A549 (cell line): ENCODE measurements at regions not wholly inside any gene's neighbourhood (a gene's known extent, or its start where the extent isn't known, plus 50 kb on each side); places are given as distances from the start of the nearest gene placed in this dataset.

Source experiments
- ATAC-seq, 2 experiments: fragments of 200-7000 bp in 1 of 2; fragments of >200 bp in 1 of 2; cut with Nextera tagmentation in 1 of 2; cut with Tn5 transposase in 1 of 2; 3 replicates each; pipeline versions ENCODE4 v1.8.0 to v1.9.1; 2018 to 2020; ENCODE audit warnings: mild to moderate bottlenecking in 1 of 2, moderate library complexity in 1 of 2
- CTCF ChIA-PET: fragments of 300-600 bp; sonication (Branson Sonifier 250); formaldehyde crosslinking; extraction: SDS; loops from one replicate; lab custom pipeline; 2021; ENCODE audit warnings: antibody characterized with exemption, inconsistent platforms; lab: Yijun Ruan, JAX
- POLR2A ChIA-PET: fragments of 350-600 bp; formaldehyde crosslinking; extraction: SDS; loops from one replicate; lab custom pipeline; 2021; ENCODE audit warnings: antibody characterized with exemption, inconsistent platforms; lab: Yijun Ruan, JAX
- DNase-seq, 2 experiments: peaks; one replicate each; pipeline versions ENCODE4 v3.0.0 to v3.0.0-alpha.2; 2011 to 2016; ENCODE audit warnings: low read depth in 1 of 2, low spot score in 1 of 2
- FAIRE-seq: peaks from 2 replicates; lab custom pipeline; 2011; peaks lifted over from hg19 to GRCh38; lab: Jason Lieb, UNC
- H3K27ac ChIP-seq, 2 experiments: fragments of >200 bp; sonication (Bioruptor Twin); formaldehyde crosslinking; 3 replicates each; pipeline ENCODE4 v1.5.1; 2016 to 2017
- H3K4me1 ChIP-seq: fragments of >200 bp; sonication (Bioruptor Twin); formaldehyde crosslinking; 3 replicates; pipeline ENCODE4 v1.6.1; 2016
- H3K4me2 ChIP-seq: fragments of >200 bp; sonication (Bioruptor Twin); formaldehyde crosslinking; 3 replicates; pipeline ENCODE4 v1.6.1; 2016
- H3K4me3 ChIP-seq: fragments of >200 bp; sonication (Bioruptor Twin); formaldehyde crosslinking; 3 replicates; pipeline ENCODE4 v1.5.1; 2016
- H3K9me3 ChIP-seq: fragments of >200 bp; sonication (Bioruptor Twin); formaldehyde crosslinking; 3 replicates; pipeline ENCODE4 v1.6.1; 2016
- BCL3 ChIP-seq: fragments of >200 bp; sonication (Bioruptor Twin); formaldehyde crosslinking; IDR thresholded peaks from 3 replicates; pipeline ENCODE4 v1.6.1; 2016
- BHLHE40 ChIP-seq: IDR thresholded peaks from 2 replicates; pipeline ENCODE4 v1.6.1; 2012; ENCODE audit warnings: low read depth, low read length, inconsistent platforms
- ELK1 ChIP-seq: fragments of 150-350 bp; IDR thresholded peaks from 2 replicates; pipeline ENCODE4 v1.6.1; 2014; ENCODE audit warnings: low read depth, mild to moderate bottlenecking, low read length
- HMGXB4 ChIP-seq: fragments of 250-450 bp; sonication (Bioruptor Pico); IDR thresholded peaks from 2 replicates; pipeline ENCODE4 v1.5.0; 2021; ENCODE audit warnings: mild to moderate bottlenecking, moderate library complexity, borderline replicate concordance
- JUNB ChIP-seq: fragments of >200 bp; sonication (Bioruptor Twin); formaldehyde crosslinking; IDR thresholded peaks from 2 replicates; pipeline ENCODE4 v1.6.1; 2016
- MYC ChIP-seq: IDR thresholded peaks from 2 replicates; pipeline ENCODE4 v1.6.1; 2012; ENCODE audit warnings: mild to moderate bottlenecking, inconsistent platforms, low read length, improper control_type of control experiment, borderline replicate concordance
- NPAS2 ChIP-seq: fragments of 250-450 bp; sonication (Bioruptor Pico); IDR thresholded peaks from 2 replicates; pipeline ENCODE4 v1.8.0; 2022; ENCODE audit warnings: mild to moderate bottlenecking, moderate library complexity, borderline replicate concordance
- RCOR1 ChIP-seq: fragments of 150-350 bp; IDR thresholded peaks from 2 replicates; pipeline ENCODE4 v1.6.1; 2014; ENCODE audit warnings: antibody characterized with exemption, low read length, low read depth
- REST ChIP-seq: fragments of 200-600 bp; sonication (generic); IDR thresholded peaks from 2 replicates; pipeline ENCODE4 v1.6.1; 2016; ENCODE audit warnings: antibody characterized with exemption, mild to moderate bottlenecking, moderate library complexity
- SMC3 ChIP-seq: fragments of >200 bp; sonication (Bioruptor Twin); formaldehyde crosslinking; IDR thresholded peaks from 3 replicates; pipeline ENCODE4 v1.6.1; 2018; ENCODE audit warnings: inconsistent platforms
- TFCP2L1 ChIP-seq: fragments of 250-450 bp; sonication (Bioruptor Pico); IDR thresholded peaks from 2 replicates; pipeline ENCODE4 v1.5.0; 2021; ENCODE audit warnings: mild to moderate bottlenecking
- ZNF302 ChIP-seq: fragments of 250-450 bp; sonication (Bioruptor Pico); IDR thresholded peaks from 2 replicates; pipeline ENCODE4 v1.9.0; 2021; ENCODE audit warnings: inconsistent platforms, mild to moderate bottlenecking, moderate library complexity
- ZSCAN20 ChIP-seq: fragments of 250-450 bp; sonication (Bioruptor Pico); IDR thresholded peaks from 2 replicates; pipeline ENCODE4 v1.8.0; 2022; ENCODE audit warnings: mild to moderate bottlenecking, moderate library complexity
- WGBS: methylation state at CpG from one replicate; pipeline ENCODE4 v1.1.6; 2017; ENCODE audit errors: missing lambda C conversion rate; 5-methylcytosine and 5-hydroxymethylcytosine counted together

GRCh38 chr22:47605886-47606285, 843.4 kb downstream of the TBC1D22A start (continued):
- TF ChIP-seq ZNF302 (CRISPR knock-in tag) (no peak), SMC3 (no peak), HMGXB4 (CRISPR knock-in tag) (no peak), MYC (no peak), RCOR1 (no peak), ZSCAN20 (no peak)

- no peak for DNase-seq
- Histone ChIP-seq H3K4me1 (no peaks in the 10 kb centered on the region), H3K9me3 (no peaks in the 10 kb centered on the region), H3K4me2 (no peak overlapping the region), H3K4me3 (no peak overlapping the region), H3K27ac (no peak overlapping the region)
- WGBS = 37% methylated on average over 10 of the region's 15 CpGs
- ChIA-PET CTCF (interaction anchor here (0.7 kb wide), 1 partner anchor 38 kb away, joined by 3 read pairs; no protein-coding TSS in a partner anchor), POLR2A (no interaction called here)
- no peak for ATAC-seq
- TF ChIP-seq REST (no peak), ELK1 (no peak), ZSCAN20 (no peak)
- FAIRE-seq = no peak
These were observed 843.0 kb downstream of the TBC1D22A start for GRCh38 chr22:47605441-47605840.

GRCh38 chr22:47604563-47604962, 842.1 kb downstream of the TBC1D22A start:
- no peak for DNase-seq
- no peak overlapping the region for H3K4me3 ChIP-seq
- no peaks in the 10 kb centered on the region for H3K9me3 ChIP-seq
- H3K27ac ChIP-seq = no peak overlapping the region
- POLR2A ChIA-PET = no interaction called here
- CTCF ChIA-PET = interaction anchor here (0.6 kb wide), 1 partner anchor 25 kb away, joined by 3 read pairs; no protein-coding TSS in a partner anchor
- no peaks in the 10 kb centered on the region for H3K4me1 ChIP-seq
- ATAC-seq = no peak
- 64% methylated on average over 3 of the region's 3 CpGs for WGBS
- no peak for FAIRE-seq
- TF ChIP-seq JUNB (no peak), ELK1 (no peak), NPAS2 (CRISPR knock-in tag) (no peak), BCL3 (no peak), BHLHE40 (no peak), TFCP2L1 (CRISPR knock-in tag) (no peak)
- no peak overlapping the region for H3K4me2 ChIP-seq
